ENCODE measurements at regions not wholly inside any gene's neighbourhood (a gene's known extent, or its start where the extent isn't known, plus 50 kb on each side); places are given as distances from the start of the nearest gene placed in this dataset.

GRCh38 chr2:71277536-71278103, 50.7 kb upstream of the PAIP2B start:
- DNase-seq (ENCODE audit: low spot score): no peak

- DNase-seq (ENCODE audit: low spot score): no peak
Observed at GRCh38 chr2:71277147-71277475, 50.2 kb upstream of the PAIP2B start.

DNA sequence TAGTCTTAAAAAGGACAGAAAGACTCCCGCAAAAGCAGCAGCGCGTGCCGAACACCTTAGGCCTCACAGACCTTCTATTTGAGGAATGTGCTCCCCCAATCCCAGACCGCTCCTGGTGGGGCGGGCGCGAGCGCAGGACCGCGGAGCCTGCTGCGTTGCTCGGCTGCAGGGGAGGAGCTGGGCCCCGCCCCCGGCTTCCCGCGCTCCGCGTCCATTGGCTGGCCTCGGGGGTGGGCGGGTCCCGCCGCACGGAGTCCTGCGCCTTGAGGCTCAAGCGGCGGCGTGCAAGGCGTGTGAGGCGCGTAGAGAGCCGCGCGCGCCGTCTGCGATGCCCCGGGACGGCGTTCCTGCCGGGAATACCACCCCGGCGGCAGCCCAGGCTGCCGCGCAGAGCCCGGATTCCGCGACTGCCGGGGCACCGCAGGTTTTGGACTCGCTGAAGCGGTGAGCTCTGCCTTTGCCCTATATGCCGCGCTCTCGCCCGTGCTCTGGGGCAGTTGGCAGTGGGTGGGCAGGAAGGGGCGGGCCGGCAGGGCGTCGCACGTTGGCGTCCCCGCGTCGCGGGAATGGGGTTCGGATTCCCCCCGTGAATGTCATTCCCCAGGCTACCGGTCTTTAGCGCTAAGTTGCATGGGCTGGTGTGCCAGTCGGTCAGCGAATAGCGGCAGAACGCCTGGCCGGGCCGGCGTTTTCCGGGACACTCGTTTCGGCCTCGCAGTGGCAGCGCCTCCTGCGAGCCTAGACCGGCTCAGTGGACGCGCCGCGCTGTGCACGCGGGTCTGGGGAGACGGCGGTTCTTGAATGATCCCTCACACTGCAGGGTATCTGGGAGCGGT, 49.6 kb upstream of the PAIP2B start:
- peak; percentile 86 for DNase-seq (ENCODE audit: low spot score)

Data from mucosa of gallbladder (tissue), 1 donor.